ENCODE measurements at regions not wholly inside any gene's neighbourhood (a gene's known extent, or its start where the extent isn't known, plus 50 kb on each side); places are given as distances from the start of the nearest gene placed in this dataset.

DNA sequence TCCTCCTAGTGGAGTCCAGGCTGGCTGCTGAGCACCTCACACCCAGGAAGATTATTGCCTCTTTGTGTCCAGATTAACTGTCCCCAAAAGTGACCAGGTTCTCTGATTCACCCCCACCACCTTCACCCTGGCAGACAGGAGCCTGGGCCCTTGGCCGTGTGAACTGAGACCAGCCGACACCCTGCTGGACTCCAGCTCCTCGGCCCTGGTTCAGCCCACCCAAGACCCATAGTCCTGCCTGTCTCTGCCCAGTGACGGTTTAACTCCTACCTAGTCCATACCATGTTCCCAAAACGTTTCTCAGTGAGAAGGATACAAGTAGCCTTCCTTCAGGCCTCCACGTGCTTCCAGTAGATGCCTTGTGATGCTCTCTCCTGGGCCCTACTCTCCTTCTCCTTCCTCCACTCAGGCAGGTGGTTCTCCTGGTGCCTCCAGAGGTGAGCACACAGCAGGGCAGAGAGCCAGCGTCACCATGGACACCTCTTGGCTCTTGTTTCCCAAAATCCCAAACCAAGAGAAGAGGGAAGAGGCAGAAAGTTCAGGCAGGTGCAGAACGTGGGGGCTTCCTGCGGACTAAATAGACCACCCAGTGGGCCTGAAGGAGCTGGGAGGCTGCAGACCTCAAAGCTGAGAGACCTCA lies 134.4 kb upstream of the CST7 start:
- TF ChIP-seq, protein P1, sequence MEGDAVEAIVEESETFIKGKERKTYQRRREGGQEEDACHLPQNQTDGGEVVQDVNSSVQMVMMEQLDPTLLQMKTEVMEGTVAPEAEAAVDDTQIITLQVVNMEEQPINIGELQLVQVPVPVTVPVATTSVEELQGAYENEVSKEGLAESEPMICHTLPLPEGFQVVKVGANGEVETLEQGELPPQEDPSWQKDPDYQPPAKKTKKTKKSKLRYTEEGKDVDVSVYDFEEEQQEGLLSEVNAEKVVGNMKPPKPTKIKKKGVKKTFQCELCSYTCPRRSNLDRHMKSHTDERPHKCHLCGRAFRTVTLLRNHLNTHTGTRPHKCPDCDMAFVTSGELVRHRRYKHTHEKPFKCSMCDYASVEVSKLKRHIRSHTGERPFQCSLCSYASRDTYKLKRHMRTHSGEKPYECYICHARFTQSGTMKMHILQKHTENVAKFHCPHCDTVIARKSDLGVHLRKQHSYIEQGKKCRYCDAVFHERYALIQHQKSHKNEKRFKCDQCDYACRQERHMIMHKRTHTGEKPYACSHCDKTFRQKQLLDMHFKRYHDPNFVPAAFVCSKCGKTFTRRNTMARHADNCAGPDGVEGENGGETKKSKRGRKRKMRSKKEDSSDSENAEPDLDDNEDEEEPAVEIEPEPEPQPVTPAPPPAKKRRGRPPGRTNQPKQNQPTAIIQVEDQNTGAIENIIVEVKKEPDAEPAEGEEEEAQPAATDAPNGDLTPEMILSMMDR (conservative IDR thresholded peaks at IDR 0.05 in 1 of 2, IDR thresholded peaks at IDR 0.05 in 1 of 2; ENCODE audit: extremely low read depth in 1 of 2, insufficient read depth in 1 of 2, low read depth in 1 of 2, low read length in 2 of 2) = no peak
- no peak for TF ChIP-seq EZH2 (IDR thresholded peaks at IDR 0.05; ENCODE audit: borderline replicate concordance, low read length)
